HG03469 (cell line): ENCODE measurements at regions not wholly inside any gene's neighbourhood (a gene's known extent, or its start where the extent isn't known, plus 50 kb on each side); places are given as distances from the start of the nearest gene placed in this dataset.
"Not testable (repeated sequence)": the region's sequence is repeated elsewhere in the genome, so short reads cannot be mapped to it uniquely, and the experiment has no call there.

ENCODE experiments used
- ATAC-seq: cut with Tn5 transposase; IDR thresholded peaks from one replicate; pipeline ENCODE4 v1.9.1; 2021; ENCODE audit warnings: mild to moderate bottlenecking, moderate library complexity, moderate number of reproducible peaks; ENCODE audit not compliant: unreplicated experiment

DNA sequence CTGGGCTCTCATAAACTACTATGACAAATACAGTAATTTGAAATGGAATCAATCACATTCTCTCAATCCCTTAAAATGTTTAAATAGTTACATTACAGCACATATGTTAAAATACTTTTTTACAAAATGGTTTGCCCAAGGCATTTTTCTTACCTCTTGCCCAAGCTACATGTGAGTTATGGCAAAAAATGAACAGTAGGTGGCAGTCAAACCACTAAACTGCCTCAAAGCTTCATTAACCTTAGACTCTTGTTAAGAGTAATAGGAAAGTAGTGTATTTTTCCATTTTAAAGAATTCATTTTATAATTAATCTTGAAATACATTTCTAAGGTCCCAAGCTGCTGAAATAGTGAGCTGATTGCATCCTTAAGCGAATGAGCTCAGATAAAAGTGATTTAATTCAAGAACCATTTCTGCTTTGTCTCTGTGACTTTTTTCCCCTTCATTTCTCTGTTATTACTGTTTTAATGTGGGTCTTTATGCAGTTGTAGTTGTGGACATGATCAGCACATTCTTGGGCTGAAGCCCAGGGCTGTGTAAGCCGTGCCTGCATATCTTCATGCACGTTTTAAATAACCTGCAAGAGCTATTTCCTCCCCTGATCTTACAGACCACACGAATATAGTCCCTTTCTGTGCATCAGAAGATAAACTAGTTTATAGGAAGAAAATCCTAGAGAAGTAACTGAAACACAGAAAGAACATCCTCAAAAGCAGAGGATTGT lies 311.8 kb downstream of the LNPK start:
- no peak for ATAC-seq

DNA sequence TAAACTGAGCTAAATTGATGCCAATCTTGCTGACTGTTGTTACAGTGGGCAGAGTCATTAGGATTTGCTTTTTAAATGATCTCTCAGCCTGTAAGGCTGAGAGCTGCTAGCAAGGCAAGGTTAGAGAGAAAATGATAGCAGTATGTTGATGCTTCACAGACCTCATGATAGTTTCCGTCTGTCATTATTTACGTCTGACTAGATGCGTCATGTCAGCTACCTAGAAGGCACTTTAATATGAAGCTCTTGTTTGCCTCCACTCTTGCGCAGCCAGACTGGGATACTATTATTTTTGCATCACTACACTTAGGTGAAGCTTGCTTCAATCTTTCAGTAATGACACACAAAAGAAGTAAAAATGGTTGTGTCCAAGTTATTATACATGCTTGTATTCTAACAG lies 313.8 kb downstream of the LNPK start:
- no peak for ATAC-seq

DNA sequence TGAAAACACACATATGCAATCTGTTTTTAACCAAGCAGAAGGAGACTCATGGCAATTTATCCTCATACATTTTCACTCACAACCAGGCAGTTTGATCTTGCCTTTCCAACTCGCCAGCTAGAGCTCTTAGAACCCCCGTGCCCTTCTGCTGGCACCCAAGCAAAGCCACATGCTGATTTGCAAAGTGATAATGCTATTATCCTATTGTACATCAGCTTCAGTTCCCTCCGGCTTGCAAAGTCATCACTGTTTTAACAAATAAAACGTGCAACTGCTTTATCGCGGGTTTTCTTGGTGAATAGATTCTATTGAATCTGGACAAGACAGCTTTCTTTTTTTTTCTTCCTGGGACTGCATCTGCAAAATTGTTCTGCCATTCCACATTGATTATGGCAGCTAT lies 314.6 kb downstream of the LNPK start:
- ATAC-seq = no peak

DNA sequence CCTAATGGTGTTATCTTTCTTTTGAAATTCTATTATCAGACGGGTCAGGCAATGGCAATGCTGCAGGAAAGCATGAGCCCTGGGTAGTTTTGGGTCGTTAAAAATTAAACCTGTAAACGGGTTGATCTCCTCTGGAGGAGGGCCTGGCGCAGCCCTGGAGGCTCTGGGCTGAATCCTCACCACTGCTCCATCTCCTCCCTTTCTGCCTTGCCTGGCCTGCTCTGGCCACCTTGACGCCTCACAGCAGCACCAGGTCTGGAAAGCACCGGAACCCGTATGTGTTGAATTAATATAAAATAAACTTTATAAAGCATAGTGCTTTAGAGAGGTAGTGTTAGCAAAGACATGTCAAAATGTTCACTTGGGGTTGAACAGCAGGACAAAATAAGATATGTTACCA lies 316.1 kb downstream of the LNPK start:
- no peak for ATAC-seq

DNA sequence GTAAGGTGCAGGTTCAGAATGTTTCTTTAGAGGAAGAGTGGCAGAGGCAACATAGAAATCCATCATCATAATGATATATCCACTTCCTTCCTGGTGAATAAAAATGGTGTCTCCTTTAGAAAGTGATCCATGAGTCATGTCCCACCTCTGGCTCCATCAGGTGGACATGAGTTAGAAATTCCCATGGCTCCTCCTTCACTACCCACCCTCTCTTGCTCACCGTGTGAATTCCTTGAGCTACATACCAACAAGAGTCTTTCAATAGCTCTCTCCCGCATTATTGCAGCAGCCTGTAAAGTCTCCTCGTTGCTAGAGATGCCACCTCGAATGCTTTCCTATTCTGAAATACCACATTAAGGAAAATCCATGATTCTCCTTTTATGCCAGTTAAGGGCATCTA lies 317.6 kb downstream of the LNPK start:
- no peak for ATAC-seq

DNA sequence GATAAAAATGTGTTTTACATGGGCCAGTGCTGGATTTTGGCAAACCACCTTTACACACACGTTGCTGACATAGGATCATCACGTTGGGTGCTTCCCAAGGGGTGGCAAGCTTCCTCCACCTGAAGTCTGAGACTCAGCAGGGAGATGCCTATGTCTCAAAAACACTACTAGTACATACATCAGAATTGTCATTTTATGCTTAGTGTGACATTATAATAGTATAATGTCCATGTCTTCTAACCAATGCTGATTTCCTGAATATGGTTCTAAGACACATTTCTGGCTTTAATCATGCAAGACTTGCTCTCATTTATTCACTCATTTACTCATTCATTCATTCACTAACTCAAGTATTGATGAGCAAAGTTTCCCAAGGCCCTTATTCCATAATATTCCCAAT lies 322.3 kb downstream of the LNPK start:
- ATAC-seq = no peak

DNA sequence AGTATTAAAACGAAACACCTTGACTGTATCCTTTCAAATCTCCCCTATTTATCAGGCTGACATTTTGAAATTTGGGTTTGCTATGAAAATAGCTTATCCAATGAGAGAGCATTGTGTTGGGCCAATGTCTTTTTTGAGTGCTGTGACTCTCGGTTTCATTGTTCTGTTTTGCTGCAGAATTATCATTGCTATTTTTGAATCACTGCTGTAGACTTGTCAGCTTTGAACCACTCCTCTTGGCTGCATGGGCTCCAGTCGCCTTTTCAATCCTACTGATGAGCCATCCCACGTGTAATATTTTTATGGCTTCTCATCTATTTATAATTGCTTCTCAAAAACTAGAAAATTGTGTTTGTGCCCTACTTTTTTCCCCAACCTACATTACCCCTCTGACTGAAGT lies 322.8 kb downstream of the LNPK start:
- no peak for ATAC-seq

DNA sequence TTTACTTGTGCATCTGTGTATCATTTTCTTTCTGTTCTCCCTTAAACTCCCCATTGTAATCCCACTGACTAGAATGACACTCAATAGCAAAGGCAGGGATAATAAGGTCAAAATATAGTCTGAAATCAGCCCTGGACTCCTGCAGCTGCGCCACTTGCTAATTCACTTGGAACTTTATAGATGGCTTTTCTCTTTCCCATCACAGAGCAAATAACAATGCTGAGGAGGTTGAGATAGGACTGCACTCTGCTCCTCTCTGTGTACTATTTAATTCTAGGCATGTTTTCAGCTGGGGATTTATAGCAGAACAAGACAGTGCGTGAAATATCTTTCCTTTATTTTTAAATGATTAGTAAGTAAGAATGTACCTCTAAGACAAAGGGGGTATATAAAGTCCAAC lies 324.2 kb downstream of the LNPK start:
- no peak for ATAC-seq

DNA sequence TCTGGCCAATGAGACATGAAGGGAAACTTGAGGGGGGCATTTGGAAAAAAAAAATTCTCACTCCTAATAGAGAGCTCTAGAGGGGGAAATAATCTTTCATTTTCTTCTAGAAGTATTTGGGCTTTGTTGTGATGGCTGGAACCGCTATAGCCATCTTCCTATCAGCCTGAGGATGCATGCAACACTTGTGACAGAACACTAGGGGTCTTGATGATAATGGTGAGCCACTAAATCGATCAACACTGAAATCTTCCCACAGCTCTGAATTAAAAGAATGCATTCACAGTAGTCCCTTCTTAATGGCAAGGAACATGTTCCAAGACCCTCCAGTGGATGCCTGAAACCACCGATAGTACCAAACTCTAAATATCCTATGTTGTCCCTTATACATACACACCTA lies 325.3 kb downstream of the LNPK start:
- no peak for ATAC-seq

DNA sequence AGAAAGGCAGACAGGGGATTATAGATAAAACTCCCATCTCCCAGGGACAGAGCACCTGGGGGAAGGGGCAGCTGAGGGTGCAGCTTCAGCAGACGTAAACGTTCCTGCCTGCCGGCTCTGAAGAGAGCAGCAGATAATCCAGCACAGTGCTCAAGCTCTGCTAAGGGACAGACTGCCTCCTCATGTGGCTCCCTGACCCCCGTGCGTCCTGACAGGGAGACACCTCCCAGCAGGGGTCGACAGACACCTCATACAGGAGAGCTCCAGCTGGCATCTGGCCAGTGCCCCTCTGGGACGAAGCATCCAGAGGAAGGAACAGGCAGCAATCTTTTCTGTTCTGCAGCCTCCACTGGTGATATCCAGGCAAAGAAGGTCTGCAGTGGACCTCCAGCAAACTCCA lies 333.3 kb downstream of the LNPK start:
- not testable (repeated sequence) for ATAC-seq

DNA sequence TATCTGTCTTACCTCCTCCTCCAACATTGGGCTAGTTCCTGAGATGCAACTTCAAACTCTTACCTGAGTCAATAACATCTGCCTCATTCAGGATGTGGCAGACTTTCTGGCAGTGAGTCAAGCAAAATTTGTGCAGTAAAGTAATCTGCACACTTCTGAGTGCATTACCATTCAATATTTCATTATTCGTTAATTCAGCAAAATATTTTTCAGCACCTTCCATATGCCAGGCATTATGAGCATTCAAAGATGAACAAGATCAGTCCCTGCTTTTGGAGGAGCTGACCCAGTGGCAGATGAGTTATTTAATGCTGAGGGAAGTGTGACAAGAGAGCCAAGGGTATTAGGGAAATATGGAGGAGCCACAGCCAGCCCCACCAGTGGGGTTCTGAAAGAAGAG lies 339.7 kb downstream of the LNPK start:
- no peak for ATAC-seq

DNA sequence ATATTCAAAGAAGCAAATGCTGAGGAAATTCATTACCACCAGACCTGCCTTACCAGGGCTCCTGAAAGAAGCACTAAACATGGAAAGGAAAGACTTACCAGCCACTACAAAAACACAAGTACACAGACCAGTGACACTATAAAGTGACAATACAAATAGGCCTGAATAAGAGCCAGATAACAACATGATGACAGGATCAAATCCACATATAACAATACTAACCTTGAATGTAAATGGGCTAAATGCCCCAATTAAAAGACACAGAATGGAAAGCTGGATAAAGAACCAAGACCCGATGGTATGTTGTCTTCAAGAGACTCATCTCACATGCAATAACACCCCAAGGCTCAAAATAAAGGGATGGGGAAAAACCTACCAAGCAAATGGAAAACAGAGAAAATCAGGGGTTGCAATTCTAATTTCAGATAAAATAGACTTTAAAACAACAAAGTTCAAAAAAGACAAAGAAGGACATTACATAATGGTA lies 353.4 kb downstream of the LNPK start:
- no peak for ATAC-seq

DNA sequence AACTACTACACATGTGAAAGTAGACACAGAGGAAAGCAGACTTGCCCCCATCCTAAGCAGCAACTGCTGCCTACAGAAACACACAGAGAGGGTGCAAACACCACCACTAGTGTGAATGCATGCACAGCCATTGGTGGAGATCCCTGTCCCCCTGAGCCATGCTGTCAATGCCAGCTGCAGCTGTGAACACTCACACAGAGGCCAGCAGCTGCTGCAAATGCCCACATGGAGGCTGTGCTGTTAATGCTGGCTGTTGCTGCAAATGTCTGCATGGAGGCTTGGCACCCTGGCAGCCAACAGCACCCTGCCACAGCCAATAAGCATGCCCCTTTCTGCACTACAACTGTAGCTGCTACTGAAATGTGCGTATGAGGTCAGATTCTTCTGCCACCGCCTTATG lies 355.0 kb downstream of the LNPK start:
- ATAC-seq = no peak

DNA sequence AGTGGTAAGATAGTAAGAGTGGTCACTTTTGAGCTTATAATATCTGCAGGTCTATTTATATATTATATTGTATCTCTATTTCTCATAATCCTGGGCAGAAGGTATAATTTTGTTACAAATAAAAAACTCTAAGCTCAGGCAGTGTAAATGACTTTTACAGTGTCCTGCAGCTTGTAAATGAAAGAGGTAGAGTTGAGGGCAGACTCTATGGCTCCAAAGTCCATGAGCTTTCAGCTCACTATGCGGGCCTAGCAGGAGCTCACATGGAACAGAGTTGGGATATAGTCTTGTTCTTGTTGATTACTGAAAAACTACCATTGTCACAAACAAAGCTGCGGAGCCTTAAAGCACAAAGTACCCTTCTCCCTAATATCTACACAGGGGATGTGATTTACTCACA lies 361.4 kb downstream of the LNPK start:
- no peak for ATAC-seq

DNA sequence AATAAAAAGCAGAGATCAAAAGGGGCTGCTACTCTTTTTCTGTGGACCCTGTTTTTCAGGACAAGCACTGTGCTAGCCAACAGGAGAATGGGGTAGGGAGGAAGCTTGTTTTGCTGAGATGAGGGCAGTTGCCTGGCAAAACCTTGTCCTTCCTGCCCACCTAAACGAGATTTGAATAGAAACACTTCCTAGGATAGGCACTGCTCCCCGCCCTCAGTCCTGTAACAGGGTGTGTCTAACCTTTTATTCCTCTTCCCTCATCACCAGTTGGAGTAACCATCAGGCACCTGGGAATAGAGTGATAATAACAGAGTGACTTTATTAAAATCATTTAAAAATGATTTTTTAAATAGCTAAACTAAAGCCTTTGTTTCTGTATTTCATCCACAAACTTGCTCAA lies 368.8 kb downstream of the LNPK start:
- ATAC-seq = no peak

DNA sequence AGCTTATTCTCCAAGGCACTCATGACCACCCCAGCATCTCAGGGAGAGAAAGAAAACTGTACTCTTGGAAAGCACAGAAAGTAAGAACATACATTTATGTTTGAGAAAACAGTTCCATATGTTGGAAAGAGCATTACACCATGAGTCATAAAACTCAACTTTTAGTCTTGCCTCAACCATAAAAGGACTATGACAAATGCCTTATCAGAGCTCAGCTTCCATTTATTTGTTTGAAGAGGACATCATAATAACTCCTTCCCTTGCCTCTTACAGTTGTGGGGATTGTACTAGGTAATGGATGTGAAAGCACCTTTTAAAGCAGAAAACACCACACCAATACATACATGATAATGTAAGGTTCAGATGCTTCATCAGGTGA lies 370.8 kb downstream of the LNPK start:
- ATAC-seq = no peak

DNA sequence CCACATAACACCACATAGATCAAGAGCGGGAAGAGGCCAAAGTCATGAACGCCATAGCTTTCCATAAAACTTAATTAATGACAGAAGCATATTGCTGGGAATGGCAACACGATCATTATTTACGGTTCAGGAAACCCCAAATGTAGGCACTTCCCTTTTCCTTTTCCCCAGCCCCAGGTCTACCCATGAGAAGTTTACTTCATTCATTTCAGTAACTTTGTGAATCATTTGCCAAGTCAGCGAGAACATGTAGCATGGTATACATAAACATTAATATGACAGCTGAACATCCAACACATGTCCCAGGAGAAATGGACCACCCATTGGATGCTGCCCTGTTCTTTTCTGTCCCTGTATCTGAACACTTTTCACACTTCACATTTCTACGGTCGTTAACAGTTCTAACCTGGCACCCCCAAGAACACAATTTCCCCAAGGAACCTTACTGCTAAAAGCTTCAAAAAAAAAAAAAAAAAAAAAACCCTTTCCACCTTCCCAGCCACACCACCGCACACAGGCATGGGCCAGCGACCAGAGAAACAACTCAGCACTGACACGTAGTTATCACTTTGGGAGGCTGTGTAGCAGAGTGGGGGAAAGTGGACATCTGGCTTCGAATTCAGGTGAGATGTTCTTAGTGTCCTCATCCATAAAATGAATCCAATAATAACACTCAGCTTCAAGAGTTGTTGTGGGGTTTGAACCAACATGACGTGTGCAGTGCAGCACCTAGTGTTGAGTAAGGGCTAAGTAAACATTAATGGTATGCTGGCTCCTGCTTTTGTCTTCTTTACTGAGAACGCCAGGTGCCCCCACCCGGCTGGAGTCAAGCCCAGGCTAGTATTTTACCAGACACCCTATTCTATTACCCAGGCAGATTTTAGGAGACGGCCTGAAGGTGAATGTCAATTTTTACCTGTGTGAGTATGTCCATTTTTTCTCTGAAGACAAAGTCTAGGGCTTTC lies 371.5 kb downstream of the LNPK start:
- no peak for ATAC-seq

DNA sequence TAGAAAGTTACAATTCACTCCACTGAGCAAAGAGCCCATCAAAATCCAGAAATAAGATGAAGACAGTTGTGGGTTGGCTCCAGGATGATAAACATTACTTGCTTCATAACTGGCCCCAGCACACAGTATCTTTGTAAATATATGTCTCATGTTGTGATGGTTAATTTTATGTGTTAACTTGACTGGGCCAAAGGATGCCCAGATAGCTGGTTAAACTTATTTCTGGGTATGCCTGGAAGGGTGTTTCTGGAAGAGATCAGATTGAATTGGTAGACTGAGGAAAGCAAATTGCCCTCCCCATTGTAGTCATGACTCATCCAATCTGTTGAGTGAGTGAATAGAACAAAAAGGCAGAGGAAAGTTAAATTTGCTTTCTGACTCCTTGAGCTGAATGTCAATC lies 373.8 kb downstream of the LNPK start:
- ATAC-seq = no peak

DNA sequence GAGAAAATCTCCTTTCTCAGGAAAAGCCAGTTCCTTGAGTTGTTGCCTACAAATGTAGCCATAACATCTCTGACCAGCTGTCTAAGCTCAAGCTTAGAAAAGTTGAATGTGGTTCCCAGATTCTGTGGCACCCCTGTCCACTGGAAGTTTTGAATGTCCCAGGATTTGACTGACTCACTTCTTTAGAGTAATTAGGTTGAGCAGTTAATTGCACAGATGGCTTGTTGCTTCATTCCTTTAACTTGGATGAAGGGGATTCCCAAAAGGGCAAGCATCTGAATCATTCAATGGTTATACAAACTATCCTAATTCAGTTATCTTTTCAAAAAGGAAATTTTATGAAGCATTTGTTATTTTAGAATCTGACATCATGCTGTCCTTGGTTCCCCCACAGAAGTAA lies 374.7 kb downstream of the LNPK start:
- no peak for ATAC-seq

DNA sequence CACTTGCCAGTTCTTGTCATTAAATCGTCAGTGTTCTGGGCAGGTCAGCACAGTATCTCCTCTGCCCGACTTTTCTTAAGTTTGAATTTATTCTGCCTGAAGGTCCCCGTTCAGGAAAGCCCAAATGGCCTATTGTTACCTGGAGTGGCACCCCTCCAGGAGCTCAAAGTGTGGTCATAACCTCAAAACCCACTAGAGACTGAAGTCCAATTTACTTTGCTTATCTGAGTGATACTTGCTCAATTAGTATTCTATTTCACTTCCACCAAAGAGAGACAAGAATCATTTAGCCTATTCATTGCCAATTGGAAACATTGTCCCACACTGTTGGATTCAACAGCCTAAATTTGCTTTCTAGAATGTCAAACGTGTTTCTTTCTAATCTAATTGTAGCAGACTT lies 375.3 kb downstream of the LNPK start:
- ATAC-seq = no peak

DNA sequence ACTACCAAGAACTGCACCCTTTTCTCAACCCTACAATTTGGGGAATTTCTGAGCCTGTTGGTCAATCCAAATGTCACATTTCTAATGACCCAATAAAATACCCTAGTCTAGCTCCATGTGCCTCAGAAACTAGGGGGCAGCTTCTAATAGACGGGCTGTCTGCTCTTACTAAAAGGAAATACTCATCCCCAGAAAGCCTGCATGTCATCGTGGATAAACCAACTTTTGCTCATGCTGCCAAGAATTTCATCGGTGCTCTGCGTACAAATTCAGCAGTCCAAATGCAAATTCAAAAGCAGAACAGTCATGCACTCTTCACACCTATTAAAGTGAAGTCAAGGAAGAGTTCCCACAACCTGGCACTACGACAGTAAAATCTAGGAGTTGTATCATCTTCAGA lies 377.3 kb downstream of the LNPK start:
- ATAC-seq = no peak

DNA sequence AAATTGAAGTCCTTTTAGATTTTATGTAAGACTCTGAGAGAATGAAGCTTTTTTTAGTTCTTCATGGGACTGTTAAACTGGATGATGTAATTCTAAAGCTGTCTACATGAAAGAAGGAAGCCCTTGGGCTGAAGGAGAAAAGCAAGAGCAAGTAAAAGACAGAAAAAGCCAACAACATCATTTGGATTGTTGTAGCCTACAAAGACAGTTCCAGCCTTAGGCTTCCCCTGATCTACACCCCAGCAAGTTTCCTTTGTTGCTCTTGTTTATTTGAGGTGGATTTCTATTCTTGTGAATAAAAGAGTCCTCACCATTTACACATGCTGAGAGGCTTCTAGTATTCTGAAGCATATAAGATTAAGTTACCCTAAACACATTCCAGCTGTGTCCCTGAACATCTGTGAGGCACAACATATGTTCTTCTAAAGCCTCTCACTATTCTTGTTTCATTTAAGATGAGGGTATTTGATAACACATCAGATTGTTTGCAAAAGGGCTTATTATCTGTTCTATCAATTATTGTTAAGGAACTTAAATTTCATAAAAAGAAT lies 377.8 kb downstream of the LNPK start:
- no peak for ATAC-seq
